GM12872 (cell line): ENCODE measurements at regions not wholly inside any gene's neighbourhood (a gene's known extent, or its start where the extent isn't known, plus 50 kb on each side); places are given as distances from the start of the nearest gene placed in this dataset.

Experiments used
- CTCF ChIP-seq: IDR thresholded peaks from 3 replicates; pipeline ENCODE4 v1.5.1; 2011; ENCODE audit warnings: low read depth, mild to moderate bottlenecking, low read length, moderate library complexity; ENCODE audit not compliant: insufficient read depth

GRCh38 chr4:79574741-79575451, 166.9 kb upstream of the GK2 start:
- TF ChIP-seq CTCF = no peak

- TF ChIP-seq CTCF = no peak
Measured at GRCh38 chr4:79563219-79563618, 155.2 kb upstream of the GK2 start.

GRCh38 chr4:79561751-79562150, 153.7 kb upstream of the GK2 start:
- no peak for TF ChIP-seq CTCF

- no peak for TF ChIP-seq CTCF
Measured at GRCh38 chr4:79552311-79552710, 144.3 kb upstream of the GK2 start.

GRCh38 chr4:79551555-79551954, 143.5 kb upstream of the GK2 start:
- TF ChIP-seq CTCF = no peak

- TF ChIP-seq CTCF = no peak
Measured at GRCh38 chr4:79547851-79548250, 139.8 kb upstream of the GK2 start.

- TF ChIP-seq CTCF = no peak
Measured at GRCh38 chr4:79540143-79540542, 132.1 kb upstream of the GK2 start.

GRCh38 chr4:79535516-79535915, 127.5 kb upstream of the GK2 start:
- TF ChIP-seq CTCF = no peak
